Posterior vena cava (tissue), 2 donors: ENCODE measurements at regions not wholly inside any gene's neighbourhood (a gene's known extent, or its start where the extent isn't known, plus 50 kb on each side); places are given as distances from the start of the nearest gene placed in this dataset.

Experiments used
- DNase-seq: peaks from one replicate; pipeline ENCODE4 v3.0.0-alpha.2; 2020; ENCODE audit warnings: low spot score
- intact Hi-C, 2 donors: fragments of 100-400 bp; cut with DNase I; formaldehyde crosslinking; loops; one replicate each; pipeline versions ENCODE4 v1.14.1 to v1.14.2; 2022 to 2023
- donor health status: DM: yes; HTN: yes; CAD: no.
- donor health status: DM: yes; HTN: yes; CAD: no.

DNA sequence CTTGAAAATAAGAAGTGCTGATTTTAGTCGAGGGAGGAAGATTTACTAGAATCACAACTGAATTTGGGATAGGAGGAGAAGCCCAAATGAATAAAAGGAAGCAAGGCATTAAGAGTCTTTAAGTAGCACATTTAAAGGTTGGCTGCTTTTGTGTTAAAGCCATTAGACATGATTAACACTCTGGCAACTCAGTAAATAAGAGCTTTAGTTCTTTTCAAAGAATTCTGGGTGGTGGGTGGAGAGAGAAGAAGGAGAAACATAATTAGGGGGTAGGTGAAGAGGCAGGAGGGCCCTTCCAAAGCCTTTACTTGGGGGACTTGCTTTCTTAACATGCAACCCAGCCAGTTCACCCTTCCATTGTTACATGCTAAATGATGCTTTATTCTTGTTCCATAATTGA is 284.6 kb upstream of the SEL1L start:
- intact Hi-C loops, result no loop called here
- no peak for DNase-seq

- intact Hi-C loops, result no loop called here
- no peak for DNase-seq
These were observed 285.7 kb upstream of the SEL1L start for GRCh38 chr14:81819344-81819743.

DNA sequence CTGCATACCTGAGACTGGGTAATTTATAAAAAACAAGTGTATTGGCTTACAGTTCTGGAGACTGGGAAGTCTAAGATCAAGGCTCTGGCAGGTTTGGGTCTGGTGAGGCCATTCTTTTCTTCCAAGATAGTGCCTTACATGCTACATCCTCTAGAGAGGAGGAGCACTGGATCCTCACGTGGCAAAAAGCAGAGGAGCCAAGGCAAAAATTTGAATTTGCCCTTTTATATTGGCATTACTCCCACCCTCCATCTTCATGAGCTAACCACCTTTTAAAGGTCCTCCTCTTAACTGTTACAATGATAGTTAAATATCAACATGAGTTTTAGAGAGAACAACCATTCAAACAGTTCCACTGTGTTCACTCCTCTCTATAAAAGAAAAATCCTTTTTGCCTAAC is 286.3 kb upstream of the SEL1L start:
- intact Hi-C loops, result no loop called here
- DNase-seq, result no peak

- DNase-seq, result no peak
- intact Hi-C loops, result no loop called here
These were observed 292.4 kb upstream of the SEL1L start for GRCh38 chr14:81826081-81826480.

DNA sequence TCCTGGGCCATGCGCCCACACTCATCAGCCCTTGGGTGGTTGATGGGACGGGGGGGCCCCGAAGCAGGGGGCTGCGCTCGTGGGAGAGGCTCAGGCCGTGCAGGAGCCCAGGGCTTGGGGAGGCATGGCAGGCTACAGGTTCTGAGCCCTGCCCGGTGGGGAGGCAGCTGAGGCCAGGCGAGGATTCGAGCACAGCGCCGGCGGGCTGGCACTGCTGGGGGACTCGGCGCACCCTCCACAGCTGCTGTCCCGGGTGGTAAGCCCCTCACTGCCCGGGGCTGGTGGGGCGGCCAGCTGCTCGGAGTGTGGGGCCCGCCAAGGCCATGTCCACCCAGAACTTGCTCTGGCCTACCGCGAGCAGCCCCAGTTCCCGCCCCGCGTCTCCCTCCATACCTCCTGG is 295.8 kb upstream of the SEL1L start:
- intact Hi-C loops, result no loop called here

DNA sequence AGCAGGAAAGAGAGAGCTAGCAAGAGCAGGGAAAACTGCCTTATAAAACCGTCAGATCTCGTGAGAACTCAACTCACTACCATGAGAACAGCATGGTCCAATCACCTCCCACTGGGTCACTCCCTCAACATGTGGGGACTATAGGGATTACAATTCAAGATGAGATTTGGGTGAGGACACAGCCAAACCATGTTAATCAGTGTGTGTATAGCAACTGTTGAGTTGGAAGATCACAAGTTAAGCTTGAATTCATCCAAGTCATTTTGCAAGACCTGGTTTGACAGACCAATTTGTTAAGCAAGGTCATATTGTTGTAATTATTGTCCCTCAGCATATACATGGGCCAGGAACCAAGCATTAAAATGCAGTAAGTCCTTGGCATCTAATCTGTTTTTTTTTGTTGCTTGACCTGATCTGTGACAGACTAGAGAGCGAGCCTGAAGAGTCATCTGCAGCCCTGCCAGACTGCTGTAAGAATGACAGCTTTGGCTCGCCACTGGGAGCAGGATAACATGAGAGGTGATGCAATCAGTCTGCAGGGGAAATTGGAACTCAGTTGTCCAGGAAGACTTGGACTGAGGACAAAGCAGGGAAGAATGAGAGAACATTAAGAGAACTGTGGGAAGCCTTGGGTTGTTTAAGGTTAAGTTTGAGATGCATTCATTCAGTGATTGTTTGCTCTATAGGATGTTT is 297.6 kb upstream of the SEL1L start:
- intact Hi-C loops, result no loop called here
- DNase-seq, result peak; percentile 84

More for the DNA sequence above, 295.8 kb upstream of the SEL1L start:
- peak; percentile 71 for DNase-seq

GRCh38 chr14:81834308-81834707 is 300.7 kb upstream of the SEL1L start:
- intact Hi-C loops, result no loop called here
- DNase-seq, result no peak

DNA sequence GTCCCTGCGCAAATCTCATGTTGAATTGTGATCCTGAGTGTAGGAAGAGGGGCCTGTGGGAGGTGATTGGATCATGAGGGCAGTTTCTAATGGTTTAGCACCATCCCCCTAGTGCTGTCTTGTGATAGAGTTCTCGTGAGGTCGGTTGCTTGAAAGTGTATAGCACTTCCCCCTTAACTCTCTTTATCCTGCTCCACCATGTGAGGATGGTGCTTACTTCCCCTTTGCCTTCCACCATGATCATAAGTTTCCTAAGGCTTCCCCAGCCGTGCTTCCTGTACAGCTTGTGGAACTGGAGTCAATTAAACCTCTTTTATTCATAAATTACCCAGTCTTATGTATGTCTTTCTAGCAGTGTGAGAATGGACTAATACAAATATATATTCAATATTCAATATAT is 303.7 kb upstream of the SEL1L start:
- intact Hi-C loops, result no loop called here

GRCh38 chr14:81839056-81839455 is 305.4 kb upstream of the SEL1L start:
- intact Hi-C loops, result no loop called here

More for the DNA sequence above, 303.7 kb upstream of the SEL1L start:
- no peak for DNase-seq

DNA sequence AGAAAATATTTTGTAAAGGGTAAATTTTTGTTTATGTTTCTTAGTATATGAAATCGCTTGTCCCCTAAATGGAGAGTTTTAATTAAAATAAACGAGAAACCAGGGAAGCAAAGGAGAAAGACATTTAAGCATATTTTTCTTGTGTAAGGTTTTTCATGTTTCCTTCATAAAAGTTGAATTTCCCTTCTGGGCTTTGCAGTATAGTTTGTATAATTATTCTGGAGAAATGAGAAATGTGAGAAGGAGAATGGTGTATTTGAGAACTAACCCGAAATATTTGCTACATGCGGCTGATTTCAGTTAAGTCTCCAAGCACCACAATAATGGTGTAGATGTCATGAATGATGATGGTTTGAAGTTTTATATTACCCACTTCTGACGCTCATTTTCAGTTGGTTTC is 307.7 kb upstream of the SEL1L start:
- intact Hi-C loops, result no loop called here
- DNase-seq, result no peak

More at GRCh38 chr14:81839056-81839455, 305.4 kb upstream of the SEL1L start:
- DNase-seq, result no peak

DNA sequence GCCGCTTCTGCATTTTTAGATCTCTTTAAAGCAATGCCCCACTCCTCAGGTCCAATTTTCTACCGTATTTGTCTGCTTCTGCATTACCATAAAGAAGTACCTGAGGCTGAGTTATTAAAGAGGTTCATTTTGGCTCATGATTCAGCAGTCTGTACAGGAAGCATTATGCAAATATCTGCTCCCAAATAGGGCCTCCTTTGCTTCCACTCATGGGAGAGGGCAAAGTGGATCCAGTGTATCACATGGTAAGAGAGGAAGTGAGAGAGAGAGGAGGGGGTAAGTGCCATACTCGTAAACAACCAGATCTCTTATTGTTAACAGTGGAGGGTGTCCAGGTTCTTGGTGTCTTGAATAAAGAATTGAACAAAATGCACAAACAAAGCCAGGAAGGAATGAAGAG is 316.1 kb upstream of the SEL1L start:
- DNase-seq, result no peak
- intact Hi-C loops, result no loop called here

DNA sequence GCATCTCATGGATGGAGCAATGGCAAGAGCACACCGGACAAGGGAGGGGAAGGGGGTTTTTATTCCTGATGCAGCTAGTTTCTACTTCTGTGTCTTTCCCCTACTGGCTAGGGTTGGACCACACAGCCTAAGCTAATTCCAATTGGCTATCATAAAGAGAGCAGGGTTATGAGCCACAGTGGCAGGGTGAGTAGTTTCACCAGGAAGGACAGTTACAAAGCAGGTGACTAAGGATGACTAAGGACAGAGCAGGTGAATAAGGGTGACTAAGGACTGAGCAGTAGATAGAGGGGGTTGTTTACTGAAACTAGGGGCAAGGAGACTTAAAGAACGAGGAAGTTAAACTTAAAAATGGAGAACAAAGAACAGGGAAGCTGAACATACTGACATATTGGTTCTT is 321.4 kb upstream of the SEL1L start:
- intact Hi-C loops, result no loop called here
- no peak for DNase-seq

DNA sequence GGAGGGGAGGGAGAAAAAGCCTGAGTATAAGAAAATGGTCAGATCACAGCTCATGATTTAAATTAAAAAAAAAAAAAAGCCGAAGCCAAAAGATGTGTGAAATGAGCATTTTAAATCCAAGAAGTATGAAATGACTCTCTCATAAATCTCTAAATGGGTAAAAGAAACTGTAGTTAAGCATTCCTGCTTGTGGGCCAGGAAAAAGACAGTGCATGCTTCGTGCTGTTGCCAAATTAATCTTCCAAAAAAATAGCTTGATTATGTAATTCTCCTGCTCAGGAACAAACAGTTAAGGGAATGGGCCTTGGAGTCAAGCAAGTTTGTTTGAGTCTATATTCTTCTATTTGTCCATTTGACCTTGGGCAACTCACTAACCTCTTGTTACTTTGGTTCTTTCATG is 325.4 kb upstream of the SEL1L start:
- intact Hi-C loops, result no loop called here
- no peak for DNase-seq

- intact Hi-C loops, result no loop called here
- DNase-seq, result no peak
These were observed 334.5 kb upstream of the SEL1L start for GRCh38 chr14:81868172-81868571.

DNA sequence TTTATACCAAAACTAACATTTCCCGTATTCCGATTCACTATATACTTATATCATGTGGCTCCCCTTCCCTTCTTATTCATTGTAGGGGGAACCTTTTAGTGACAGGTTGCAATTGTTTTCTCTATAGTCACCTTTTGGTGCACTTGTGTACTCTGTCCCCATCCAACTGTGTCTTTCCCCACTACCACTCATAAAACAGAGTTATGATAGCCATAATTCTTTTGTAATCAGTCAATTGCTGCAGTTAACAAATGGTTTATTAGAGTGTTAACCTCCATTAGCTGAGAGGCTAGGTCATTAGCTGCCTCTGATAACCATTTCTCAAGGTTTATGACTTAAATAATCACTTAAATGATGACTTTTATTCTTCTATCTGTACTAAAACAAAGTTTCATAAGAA is 338.1 kb upstream of the SEL1L start:
- intact Hi-C loops, result no loop called here

GRCh38 chr14:81884382-81884781 is 350.7 kb upstream of the SEL1L start:
- DNase-seq, result no peak
- intact Hi-C loops, result no loop called here

More for the DNA sequence above, 338.1 kb upstream of the SEL1L start:
- no peak for DNase-seq

GRCh38 chr14:81886588-81886987 is 352.9 kb upstream of the SEL1L start:
- intact Hi-C loops, result no loop called here
- DNase-seq, result no peak

DNA sequence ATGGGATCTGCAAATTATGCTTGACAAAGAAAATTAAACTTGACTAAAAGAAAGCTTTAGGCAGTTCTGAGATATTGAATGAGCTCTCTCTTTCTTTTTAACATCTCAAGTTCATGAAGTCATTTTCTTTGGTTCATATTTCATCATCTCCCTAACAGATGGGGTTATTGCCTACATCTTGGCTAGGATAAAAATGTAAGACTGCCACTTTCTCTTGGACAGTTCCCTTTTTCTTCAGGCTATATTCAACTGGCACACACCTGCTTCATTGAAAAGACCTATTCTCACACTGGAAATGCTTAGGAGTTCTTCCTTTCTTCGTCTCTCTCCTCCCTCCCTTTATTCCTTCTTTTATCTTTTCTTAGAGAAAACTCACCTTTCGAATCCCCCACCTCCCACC is 355.9 kb upstream of the SEL1L start:
- intact Hi-C loops, result no loop called here
- no peak for DNase-seq

DNA sequence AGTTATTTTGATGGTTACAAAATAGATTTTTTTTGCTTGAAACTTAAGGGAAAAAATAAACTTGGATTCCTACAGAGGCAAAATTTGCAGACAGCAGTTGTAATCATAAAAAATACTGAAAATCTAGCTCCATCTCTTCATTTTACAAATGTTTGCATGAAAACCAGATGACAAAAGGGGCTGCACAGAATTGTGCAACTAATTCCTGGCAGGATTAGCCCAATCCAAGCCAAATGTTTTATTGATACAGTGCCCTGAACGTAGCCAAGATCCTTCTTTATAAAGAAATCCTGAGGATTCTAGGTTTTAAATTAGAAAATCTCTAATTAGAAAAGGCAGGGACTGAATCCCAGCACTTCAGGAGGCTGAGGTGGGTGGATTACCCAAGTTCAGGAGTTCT is 356.4 kb upstream of the SEL1L start:
- DNase-seq, result no peak
- intact Hi-C loops, result no loop called here

DNA sequence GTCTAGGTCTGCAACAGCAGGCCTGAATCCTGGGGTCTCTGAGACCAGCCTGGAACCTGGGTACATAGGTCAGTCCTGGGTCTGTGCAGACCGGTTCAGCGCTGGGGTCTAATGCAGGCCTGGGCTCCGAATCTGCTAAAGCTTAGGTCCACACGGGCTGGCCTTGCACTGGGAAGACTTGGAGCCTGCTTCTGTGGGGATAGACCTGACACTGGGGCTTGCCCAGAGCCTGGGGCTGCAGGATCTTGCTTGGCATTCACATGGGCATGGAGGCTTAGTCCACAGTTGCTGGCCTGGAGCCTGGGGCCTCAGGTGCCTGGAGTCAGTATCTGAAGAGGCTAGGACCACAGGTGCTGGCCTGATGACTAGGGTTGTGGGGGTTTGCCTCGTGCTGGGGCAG is 369.8 kb upstream of the SEL1L start:
- DNase-seq, result no peak
- intact Hi-C loops, result no loop called here

DNA sequence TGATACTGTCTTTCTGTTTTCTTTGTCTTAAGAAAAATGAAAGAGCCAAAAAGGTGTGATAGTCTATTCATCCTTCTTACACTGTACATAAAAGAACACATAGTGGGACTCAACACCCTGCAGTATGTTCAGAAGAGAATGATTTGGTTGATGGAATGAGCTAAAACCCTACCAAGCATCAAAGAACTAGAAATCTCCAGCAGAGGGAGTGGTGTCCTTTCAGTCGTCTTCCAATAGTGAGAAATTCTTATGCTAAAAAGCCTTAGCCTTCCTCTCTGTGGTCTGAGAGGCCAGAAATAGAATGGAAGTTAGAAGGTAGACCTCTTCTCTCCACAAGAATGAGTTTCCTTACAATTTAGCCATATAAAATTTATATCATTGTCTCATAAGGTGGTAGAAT is 393.4 kb upstream of the SEL1L start:
- intact Hi-C loops, result loop anchor here in 1 of 2 donors (5.0 kb wide), 1 partner anchor 990 kb away; no protein-coding TSS in a partner anchor
- no peak for DNase-seq

GRCh38 chr14:81931828-81932227 is 398.2 kb upstream of the SEL1L start:
- DNase-seq, result no peak
- intact Hi-C loops, result no loop called here
